Liver (tissue), 7 donors: ENCODE measurements at regions not wholly inside any gene's neighbourhood (a gene's known extent, or its start where the extent isn't known, plus 50 kb on each side); places are given as distances from the start of the nearest gene placed in this dataset.

Experiments used
- DNase-seq: peaks from one replicate; pipeline ENCODE4 v3.0.0-alpha.2; 2017; ENCODE audit warnings: low spot score
- H3K27ac ChIP-seq, 2 donors: one replicate each; pipeline ENCODE4 v1.7.0; 2013; ENCODE audit warnings: inconsistent platforms in 2 of 2, low read length in 2 of 2, control low read depth in 1 of 2, low read depth in 1 of 2, mild to moderate bottlenecking in 1 of 2
- H3K27me3 ChIP-seq, 4 donors: one replicate each; pipeline versions ENCODE4 v1.6.1 to v1.7.0; 2013; ENCODE audit warnings: low read length in 3 of 4, inconsistent platforms in 1 of 4, mild to moderate bottlenecking in 1 of 4, moderate library complexity in 1 of 4; ENCODE audit not compliant: control insufficient read depth in 4 of 4, insufficient read depth in 4 of 4
- H3K36me3 ChIP-seq, 4 donors: one replicate each; pipeline versions ENCODE4 v1.6.1 to v1.7.0; 2013; ENCODE audit warnings: low read length in 3 of 4, mild to moderate bottlenecking in 3 of 4, low read depth in 1 of 4, moderate library complexity in 1 of 4; ENCODE audit not compliant: control insufficient read depth in 4 of 4, insufficient read depth in 3 of 4
- H3K4me1 ChIP-seq, 4 donors: one replicate each; pipeline versions ENCODE4 v1.6.1 to v1.7.0; 2013; ENCODE audit warnings: low read length in 3 of 4, mild to moderate bottlenecking in 3 of 4, moderate library complexity in 1 of 4; ENCODE audit not compliant: control insufficient read depth in 4 of 4, insufficient read depth in 4 of 4
- H3K4me3 ChIP-seq, 3 donors: one replicate each; pipeline versions ENCODE4 v1.6.1 to v1.7.0; 2013; ENCODE audit warnings: low read length in 3 of 3, control low read depth in 1 of 3, low read depth in 1 of 3, mild to moderate bottlenecking in 1 of 3
- H3K9ac ChIP-seq, 2 donors: one replicate each; pipeline ENCODE4 v1.7.0; 2013; ENCODE audit warnings: low read length in 2 of 2, mild to moderate bottlenecking in 2 of 2, moderate library complexity in 2 of 2, control low read depth in 1 of 2, low read depth in 1 of 2
- H3K9me3 ChIP-seq, 4 donors: one replicate each; pipeline versions ENCODE4 v1.6.1 to v1.7.0; 2013; ENCODE audit warnings: low read length in 3 of 4; ENCODE audit not compliant: control insufficient read depth in 4 of 4
- FOXA1 ChIP-seq: IDR thresholded peaks from 2 replicates; pipeline ENCODE4 v1.6.1; 2016; ENCODE audit warnings: antibody characterized with exemption
- FOXA2 ChIP-seq: IDR thresholded peaks from 2 replicates; pipeline ENCODE4 v1.6.1; 2016; ENCODE audit warnings: antibody characterized with exemption
- GABPA ChIP-seq, 2 donors: IDR thresholded peaks in 1 of 2; conservative IDR thresholded peaks in 1 of 2; 2 replicates each; pipeline ENCODE4 v1.6.1; 2016; ENCODE audit warnings: antibody characterized with exemption in 2 of 2, mild to moderate bottlenecking in 1 of 2, moderate library complexity in 1 of 2
- HNF4A ChIP-seq, 2 donors: conservative IDR thresholded peaks; 2 replicates each; pipeline ENCODE4 v1.6.1; 2016; ENCODE audit warnings: antibody characterized with exemption in 2 of 2, mild to moderate bottlenecking in 2 of 2
- HNF4G ChIP-seq: IDR thresholded peaks from 2 replicates; pipeline ENCODE4 v1.6.1; 2016; ENCODE audit warnings: antibody characterized with exemption
- JUND ChIP-seq, 2 donors: IDR thresholded peaks; 2 replicates each; pipeline ENCODE4 v1.6.1; 2016; ENCODE audit warnings: antibody characterized with exemption in 2 of 2
- NR2F2 ChIP-seq: IDR thresholded peaks from 2 replicates; pipeline ENCODE4 v1.6.1; 2016; ENCODE audit warnings: antibody characterized with exemption
- RAD21 ChIP-seq, 2 donors: IDR thresholded peaks; 2 replicates each; pipeline ENCODE4 v1.6.1; 2016; ENCODE audit warnings: antibody characterized with exemption in 2 of 2, mild to moderate bottlenecking in 2 of 2
- RXRA ChIP-seq, 2 donors: IDR thresholded peaks; 2 replicates each; pipeline ENCODE4 v1.6.1; 2017 to 2018; ENCODE audit warnings: antibody characterized with exemption in 2 of 2, mild to moderate bottlenecking in 1 of 2
- SP1 ChIP-seq: IDR thresholded peaks from 2 replicates; pipeline ENCODE4 v1.6.1; 2018; ENCODE audit warnings: antibody characterized with exemption, mild to moderate bottlenecking
- YY1 ChIP-seq: IDR thresholded peaks from 2 replicates; pipeline ENCODE4 v1.6.1; 2016; ENCODE audit warnings: antibody characterized with exemption, mild to moderate bottlenecking
- WGBS: extraction: QIAGEN DNeasy Blood & Tissue Kit; methylation state at CpG from one replicate; pipeline ENCODE4 v1.1.7; 2013; 5-methylcytosine and 5-hydroxymethylcytosine counted together
- TF ChIP-seq, protein P1 (sequence below): IDR thresholded peaks from 2 replicates; pipeline ENCODE4 v1.6.1; 2016; ENCODE audit warnings: antibody characterized with exemption, mild to moderate bottlenecking
- TF ChIP-seq, protein P2 (sequence below): IDR thresholded peaks from 2 replicates; pipeline ENCODE4 v1.6.1; 2016; ENCODE audit warnings: antibody characterized with exemption
- TF ChIP-seq, protein P3 (sequence below): IDR thresholded peaks from 2 replicates; pipeline ENCODE4 v1.6.1; 2016; ENCODE audit warnings: antibody characterized with exemption
- donor health status: healthy.
- donor health status: healthy.
- donor health status: healthy.
- donor health status: healthy.

GRCh38 chr4:159697322-159698283 is 594.7 kb downstream of the RAPGEF2 start:
- TF ChIP-seq HNF4G, result no peak
- no peak for TF ChIP-seq FOXA2
- no peak for TF ChIP-seq SP1
- no peak for TF ChIP-seq YY1
- no peak for TF ChIP-seq JUND (IDR thresholded peaks at IDR 0.05)
- TF ChIP-seq HNF4A (conservative IDR thresholded peaks at IDR 0.05), result no peak
- TF ChIP-seq, protein P1, sequence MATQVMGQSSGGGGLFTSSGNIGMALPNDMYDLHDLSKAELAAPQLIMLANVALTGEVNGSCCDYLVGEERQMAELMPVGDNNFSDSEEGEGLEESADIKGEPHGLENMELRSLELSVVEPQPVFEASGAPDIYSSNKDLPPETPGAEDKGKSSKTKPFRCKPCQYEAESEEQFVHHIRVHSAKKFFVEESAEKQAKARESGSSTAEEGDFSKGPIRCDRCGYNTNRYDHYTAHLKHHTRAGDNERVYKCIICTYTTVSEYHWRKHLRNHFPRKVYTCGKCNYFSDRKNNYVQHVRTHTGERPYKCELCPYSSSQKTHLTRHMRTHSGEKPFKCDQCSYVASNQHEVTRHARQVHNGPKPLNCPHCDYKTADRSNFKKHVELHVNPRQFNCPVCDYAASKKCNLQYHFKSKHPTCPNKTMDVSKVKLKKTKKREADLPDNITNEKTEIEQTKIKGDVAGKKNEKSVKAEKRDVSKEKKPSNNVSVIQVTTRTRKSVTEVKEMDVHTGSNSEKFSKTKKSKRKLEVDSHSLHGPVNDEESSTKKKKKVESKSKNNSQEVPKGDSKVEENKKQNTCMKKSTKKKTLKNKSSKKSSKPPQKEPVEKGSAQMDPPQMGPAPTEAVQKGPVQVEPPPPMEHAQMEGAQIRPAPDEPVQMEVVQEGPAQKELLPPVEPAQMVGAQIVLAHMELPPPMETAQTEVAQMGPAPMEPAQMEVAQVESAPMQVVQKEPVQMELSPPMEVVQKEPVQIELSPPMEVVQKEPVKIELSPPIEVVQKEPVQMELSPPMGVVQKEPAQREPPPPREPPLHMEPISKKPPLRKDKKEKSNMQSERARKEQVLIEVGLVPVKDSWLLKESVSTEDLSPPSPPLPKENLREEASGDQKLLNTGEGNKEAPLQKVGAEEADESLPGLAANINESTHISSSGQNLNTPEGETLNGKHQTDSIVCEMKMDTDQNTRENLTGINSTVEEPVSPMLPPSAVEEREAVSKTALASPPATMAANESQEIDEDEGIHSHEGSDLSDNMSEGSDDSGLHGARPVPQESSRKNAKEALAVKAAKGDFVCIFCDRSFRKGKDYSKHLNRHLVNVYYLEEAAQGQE, result no peak
- no peak for TF ChIP-seq RAD21 (IDR thresholded peaks at IDR 0.05)
- no peak for TF ChIP-seq NR2F2
- H3K27ac ChIP-seq, result no peak overlapping the region
- WGBS, result 90% methylated on average over 6 of the region's 6 CpGs

GRCh38 chr4:159698336-159698735 is 595.5 kb downstream of the RAPGEF2 start:
- H3K36me3 ChIP-seq, result no peaks in the 10 kb centered on the region

More at GRCh38 chr4:159697322-159698283, 594.7 kb downstream of the RAPGEF2 start:
- H3K36me3 ChIP-seq, result no peaks in the 10 kb centered on the region
- H3K9me3 ChIP-seq, result peaks cover 0 to 3% (median 0%) of the 10 kb centered on the region in 4 donors
- no peak for DNase-seq
- H3K27me3 ChIP-seq, result no peaks in the 10 kb centered on the region
- H3K4me3 ChIP-seq, result no peak overlapping the region
- no peaks in the 10 kb centered on the region for H3K4me1 ChIP-seq
- no peak overlapping the region for H3K9ac ChIP-seq

More at GRCh38 chr4:159698336-159698735, 595.5 kb downstream of the RAPGEF2 start:
- Histone ChIP-seq H3K27ac (no peak overlapping the region), H3K9me3 (peaks cover 0 to 3% (median 0%) of the 10 kb centered on the region in 4 donors), H3K9ac (no peak overlapping the region), H3K4me1 (no peaks in the 10 kb centered on the region), H3K4me3 (no peak overlapping the region), H3K27me3 (no peaks in the 10 kb centered on the region)
- DNase-seq, result no peak
- 94% methylated on average over 3 of the region's 3 CpGs for WGBS
- TF ChIP-seq FOXA1 (no peak), JUND (IDR thresholded peaks at IDR 0.05) (no peak), GABPA (IDR thresholded peaks at IDR 0.05 in 1 of 2, conservative IDR thresholded peaks at IDR 0.05 in 1 of 2) (no peak), FOXA2 (no peak), RXRA (IDR thresholded peaks at IDR 0.05) (no peak), YY1 (no peak), HNF4A (conservative IDR thresholded peaks at IDR 0.05) (no peak), NR2F2 (no peak)
- TF ChIP-seq, protein P2, sequence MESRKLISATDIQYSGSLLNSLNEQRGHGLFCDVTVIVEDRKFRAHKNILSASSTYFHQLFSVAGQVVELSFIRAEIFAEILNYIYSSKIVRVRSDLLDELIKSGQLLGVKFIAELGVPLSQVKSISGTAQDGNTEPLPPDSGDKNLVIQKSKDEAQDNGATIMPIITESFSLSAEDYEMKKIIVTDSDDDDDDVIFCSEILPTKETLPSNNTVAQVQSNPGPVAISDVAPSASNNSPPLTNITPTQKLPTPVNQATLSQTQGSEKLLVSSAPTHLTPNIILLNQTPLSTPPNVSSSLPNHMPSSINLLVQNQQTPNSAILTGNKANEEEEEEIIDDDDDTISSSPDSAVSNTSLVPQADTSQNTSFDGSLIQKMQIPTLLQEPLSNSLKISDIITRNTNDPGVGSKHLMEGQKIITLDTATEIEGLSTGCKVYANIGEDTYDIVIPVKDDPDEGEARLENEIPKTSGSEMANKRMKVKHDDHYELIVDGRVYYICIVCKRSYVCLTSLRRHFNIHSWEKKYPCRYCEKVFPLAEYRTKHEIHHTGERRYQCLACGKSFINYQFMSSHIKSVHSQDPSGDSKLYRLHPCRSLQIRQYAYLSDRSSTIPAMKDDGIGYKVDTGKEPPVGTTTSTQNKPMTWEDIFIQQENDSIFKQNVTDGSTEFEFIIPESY, result no peak
- TF ChIP-seq, protein P3, sequence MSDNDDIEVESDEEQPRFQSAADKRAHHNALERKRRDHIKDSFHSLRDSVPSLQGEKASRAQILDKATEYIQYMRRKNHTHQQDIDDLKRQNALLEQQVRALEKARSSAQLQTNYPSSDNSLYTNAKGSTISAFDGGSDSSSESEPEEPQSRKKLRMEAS, result no peak
